GM12892 (cell line): ENCODE measurements at regions not wholly inside any gene's neighbourhood (a gene's known extent, or its start where the extent isn't known, plus 50 kb on each side); places are given as distances from the start of the nearest gene placed in this dataset.

ENCODE experiments used
- POLR2A ChIP-seq: IDR thresholded peaks from 2 replicates; pipeline ENCODE4 v1.6.1; 2011; ENCODE audit warnings: low read depth, low read length, control low read depth
- POLR2AphosphoS5 ChIP-seq: IDR thresholded peaks from 2 replicates; pipeline ENCODE4 v1.6.1; 2011; ENCODE audit warnings: low read depth, low read length, control low read depth

- TF ChIP-seq POLR2AphosphoS5 (no peak), POLR2A (no peak)
Measured at GRCh38 chr9:21677387-21677786, 125.0 kb upstream of the MTAP start.
